D721Med (cell line): ENCODE measurements at regions not wholly inside any gene's neighbourhood (a gene's known extent, or its start where the extent isn't known, plus 50 kb on each side); places are given as distances from the start of the nearest gene placed in this dataset.

Source experiments
- DNase-seq: peaks from one replicate; pipeline ENCODE4 v3.0.0; 2011; ENCODE audit warnings: low spot score; ENCODE audit not compliant: insufficient read length
- FAIRE-seq: peaks from 2 replicates; lab custom pipeline; 2011; peaks lifted over from hg19 to GRCh38; lab: Jason Lieb, UNC
- CTCF ChIP-seq: IDR thresholded peaks from 2 replicates; pipeline ENCODE4 v1.5.1; 2012; ENCODE audit warnings: mild to moderate bottlenecking, control low read depth; ENCODE audit not compliant: insufficient read depth; ENCODE audit errors: missing control alignments

GRCh38 chr5:25060575-25060974 is 415.8 kb upstream of the CDH10 start:
- TF ChIP-seq CTCF: no peak
- no peak for DNase-seq
- FAIRE-seq: no peak

GRCh38 chr5:25056836-25057235 is 412.1 kb upstream of the CDH10 start:
- no peak for FAIRE-seq
- no peak for TF ChIP-seq CTCF
- DNase-seq: no peak

- no peak for FAIRE-seq
- TF ChIP-seq CTCF: no peak
- DNase-seq: no peak
These were observed 388.9 kb upstream of the CDH10 start for GRCh38 chr5:25033658-25034057.

GRCh38 chr5:25029004-25029403 is 384.2 kb upstream of the CDH10 start:
- no peak for DNase-seq
- TF ChIP-seq CTCF: no peak

GRCh38 chr5:25027526-25027925 is 382.7 kb upstream of the CDH10 start:
- no peak for FAIRE-seq
- no peak for DNase-seq
- no peak for TF ChIP-seq CTCF

More at GRCh38 chr5:25029004-25029403, 384.2 kb upstream of the CDH10 start:
- FAIRE-seq: no peak

- no peak for TF ChIP-seq CTCF
- DNase-seq (no peak), FAIRE-seq (no peak)
These were observed 382.3 kb upstream of the CDH10 start for GRCh38 chr5:25027061-25027460.

GRCh38 chr5:25025831-25026230 is 381.1 kb upstream of the CDH10 start:
- TF ChIP-seq CTCF: no peak
- FAIRE-seq: no peak
- no peak for DNase-seq
